ENCODE measurements at regions not wholly inside any gene's neighbourhood (a gene's known extent, or its start where the extent isn't known, plus 50 kb on each side); places are given as distances from the start of the nearest gene placed in this dataset.

GRCh38 chr3:190172751-190173150, 52.1 kb upstream of the P3H2 start:
- no peak overlapping the region for H3K4me3 ChIP-seq (replicated peaks; ENCODE audit: low read depth, low read length)
- TF ChIP-seq CTCF (IDR thresholded peaks at IDR 0.05; ENCODE audit: low read depth, low read length, missing control alignments), result no peak
- DNase-seq (ENCODE audit: extremely low read depth, low read depth), result no peak
